GM13977 (cell line): ENCODE measurements at regions not wholly inside any gene's neighbourhood (a gene's known extent, or its start where the extent isn't known, plus 50 kb on each side); places are given as distances from the start of the nearest gene placed in this dataset.

Experiments used
- DNase-seq: peaks from one replicate; pipeline ENCODE4 v3.0.0; 2012; ENCODE audit warnings: low spot score
- CTCF ChIP-seq: IDR thresholded peaks from 2 replicates; pipeline ENCODE4 v1.5.1; 2012; ENCODE audit warnings: mild to moderate bottlenecking, control low read depth; ENCODE audit not compliant: insufficient read depth; ENCODE audit errors: extremely low read depth, missing control alignments
- in situ Hi-C: fragments of 300-500 bp; cut with MboI; formaldehyde crosslinking; loops from one replicate; pipeline ENCODE4 v1.12.0; 2022; ENCODE audit warnings: low sequenced_read_pairs, low pct_unique_long_range_greater_than_20kb, mixed read lengths, inconsistent platforms; ENCODE audit not compliant: unreplicated experiment

- peak; percentile 55 for DNase-seq
- in situ Hi-C loops: no loop called here
- no peak for TF ChIP-seq CTCF
These were observed 92.8 kb downstream of the SNX18 start for GRCh38 chr5:54610197-54610944.

GRCh38 chr5:54608423-54609085 is 91.0 kb downstream of the SNX18 start:
- in situ Hi-C loops: no loop called here
- no peak for TF ChIP-seq CTCF
- DNase-seq: no peak

- in situ Hi-C loops: no loop called here
- no peak for TF ChIP-seq CTCF
- no peak for DNase-seq
These were observed 89.4 kb downstream of the SNX18 start for GRCh38 chr5:54607006-54607405.

- in situ Hi-C loops: no loop called here
- DNase-seq: no peak
- no peak for TF ChIP-seq CTCF
These were observed 85.8 kb downstream of the SNX18 start for GRCh38 chr5:54603372-54603771.

- no peak for DNase-seq
- TF ChIP-seq CTCF: no peak
- in situ Hi-C loops: no loop called here
These were observed 84.9 kb downstream of the SNX18 start for GRCh38 chr5:54602475-54602874.

GRCh38 chr5:54601411-54602230 is 84.1 kb downstream of the SNX18 start:
- DNase-seq: no peak
- TF ChIP-seq CTCF: no peak
- in situ Hi-C loops: no loop called here
